Endothelial cell of hepatic sinusoid (primary cell): ENCODE measurements at regions not wholly inside any gene's neighbourhood (a gene's known extent, or its start where the extent isn't known, plus 50 kb on each side); places are given as distances from the start of the nearest gene placed in this dataset.

Experiments
- in situ Hi-C: cut with HindIII; loops from 2 replicates; pipeline ENCODE4 v1.10.0; 2017; ENCODE audit warnings: low sequenced_read_pairs

GRCh38 chr1:115147928-115148327 lies 58.6 kb upstream of the TSPAN2 start:
- in situ Hi-C loops, result loop anchor here (25.0 kb wide), 1 partner anchor 214 kb away; no protein-coding TSS in a partner anchor

- in situ Hi-C loops, result loop anchor here (25.0 kb wide), 1 partner anchor 217 kb away; no protein-coding TSS in a partner anchor
These were observed 55.9 kb upstream of the TSPAN2 start for GRCh38 chr1:115145226-115145625.

- in situ Hi-C loops, result loop anchor here (25.0 kb wide), 1 partner anchor 218 kb away; no protein-coding TSS in a partner anchor
These were observed 54.9 kb upstream of the TSPAN2 start for GRCh38 chr1:115144176-115144575.

- in situ Hi-C loops, result loop anchor here (25.0 kb wide), 1 partner anchor 220 kb away; no protein-coding TSS in a partner anchor
These were observed 53.3 kb upstream of the TSPAN2 start for GRCh38 chr1:115142616-115143015.

GRCh38 chr1:115141145-115141454 lies 51.8 kb upstream of the TSPAN2 start:
- in situ Hi-C loops, result loop anchor here (25.0 kb wide), 1 partner anchor 221 kb away; no protein-coding TSS in a partner anchor

GRCh38 chr1:115140442-115141144 lies 51.3 kb upstream of the TSPAN2 start:
- in situ Hi-C loops, result loop anchor here (25.0 kb wide), 1 partner anchor 222 kb away; no protein-coding TSS in a partner anchor

GRCh38 chr1:115139381-115139780 lies 50.1 kb upstream of the TSPAN2 start:
- in situ Hi-C loops, result loop anchor here (5.0 to 25.0 kb wide), 3 partner anchors 48 to 328 kb away; no protein-coding TSS in a partner anchor
